ENCODE measurements at regions not wholly inside any gene's neighbourhood (a gene's known extent, or its start where the extent isn't known, plus 50 kb on each side); places are given as distances from the start of the nearest gene placed in this dataset.

- no peak for DNase-seq
Observed at GRCh38 chr22:47248925-47249324, 486.5 kb downstream of the TBC1D22A start.

- no peak for DNase-seq
Observed at GRCh38 chr22:47247579-47248240, 485.3 kb downstream of the TBC1D22A start.

GRCh38 chr22:47245786-47246185, 483.3 kb downstream of the TBC1D22A start:
- DNase-seq, result no peak

- no peak for DNase-seq
Observed at GRCh38 chr22:47245286-47245685, 482.8 kb downstream of the TBC1D22A start.

GRCh38 chr22:47240116-47240515, 477.7 kb downstream of the TBC1D22A start:
- DNase-seq, result no peak

DNA sequence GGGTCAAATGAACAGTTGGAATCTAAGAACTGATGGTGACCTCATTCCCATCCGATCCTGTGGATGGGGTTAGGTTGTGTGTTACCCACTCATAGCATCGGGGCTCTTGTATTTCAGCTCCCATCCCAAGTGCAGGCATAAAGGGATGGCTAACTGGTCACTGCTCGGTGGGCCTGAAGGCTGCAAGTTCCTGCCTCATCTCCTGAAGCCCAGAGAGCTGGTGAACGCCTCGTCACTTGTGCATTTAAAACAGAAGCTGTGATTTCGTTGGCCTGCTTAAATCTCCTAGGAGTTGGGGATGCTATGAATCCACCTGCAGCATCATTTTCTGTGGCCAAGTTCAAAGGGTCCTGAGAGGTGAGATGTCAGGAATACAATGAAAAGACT, 477.0 kb downstream of the TBC1D22A start:
- DNase-seq, result no peak

DNA sequence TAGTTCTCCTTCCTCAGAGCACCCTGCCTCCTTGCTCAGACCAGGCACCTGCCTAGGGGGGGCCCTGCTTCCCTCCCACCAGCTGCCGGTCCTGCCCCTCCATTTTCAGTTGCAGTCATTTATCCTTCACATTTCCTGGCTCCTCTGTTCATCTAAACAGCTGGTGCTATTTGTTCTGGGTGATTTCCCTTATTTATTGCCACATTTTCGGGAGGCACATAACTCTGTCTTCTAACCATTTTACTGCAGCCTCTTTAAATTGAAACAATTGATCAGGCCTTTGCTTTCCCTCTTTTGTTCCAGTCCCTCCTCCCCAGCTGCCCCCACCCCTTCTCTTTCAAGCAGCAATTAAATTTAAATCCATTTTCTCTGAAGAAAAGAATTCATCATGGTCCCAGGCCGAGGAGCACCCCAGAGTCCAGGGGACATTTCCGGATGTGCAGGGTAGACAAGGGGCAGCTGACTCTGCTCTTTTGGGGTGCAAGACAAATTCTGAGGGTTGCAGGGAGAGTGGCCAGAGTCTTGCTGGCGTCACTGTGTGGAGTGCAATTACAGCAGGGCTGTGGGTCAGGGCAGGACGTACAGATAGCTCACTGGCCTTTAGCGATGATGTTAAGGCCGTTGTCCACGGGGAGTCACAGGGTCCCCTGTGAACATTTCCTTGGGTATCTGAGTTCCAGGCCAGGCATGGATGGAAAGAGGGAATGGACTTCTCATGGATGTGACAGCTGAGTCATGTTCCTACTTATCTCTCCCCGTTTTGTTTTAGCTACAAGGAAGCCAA, 476.4 kb downstream of the TBC1D22A start:
- DNase-seq, result no peak

- DNase-seq, result no peak
Observed at GRCh38 chr22:47237890-47238480, 475.5 kb downstream of the TBC1D22A start.

DNA sequence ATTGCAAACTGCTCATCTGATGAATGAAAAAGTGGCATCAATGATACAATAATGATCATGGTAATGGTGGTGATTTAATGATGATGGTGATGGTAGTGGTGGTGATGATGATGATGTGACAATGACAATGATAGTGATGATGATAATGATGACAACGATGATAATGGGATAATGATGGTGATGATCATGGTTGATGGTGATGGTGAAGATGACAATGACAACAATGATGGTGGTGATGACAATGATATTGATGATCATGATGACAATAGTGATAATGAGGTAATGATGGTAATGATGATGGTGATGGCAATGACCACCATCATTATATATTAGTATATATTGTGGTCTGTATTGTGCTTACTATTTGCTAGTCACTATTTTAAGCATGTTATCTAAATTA, 474.3 kb downstream of the TBC1D22A start:
- no peak for DNase-seq

DNA sequence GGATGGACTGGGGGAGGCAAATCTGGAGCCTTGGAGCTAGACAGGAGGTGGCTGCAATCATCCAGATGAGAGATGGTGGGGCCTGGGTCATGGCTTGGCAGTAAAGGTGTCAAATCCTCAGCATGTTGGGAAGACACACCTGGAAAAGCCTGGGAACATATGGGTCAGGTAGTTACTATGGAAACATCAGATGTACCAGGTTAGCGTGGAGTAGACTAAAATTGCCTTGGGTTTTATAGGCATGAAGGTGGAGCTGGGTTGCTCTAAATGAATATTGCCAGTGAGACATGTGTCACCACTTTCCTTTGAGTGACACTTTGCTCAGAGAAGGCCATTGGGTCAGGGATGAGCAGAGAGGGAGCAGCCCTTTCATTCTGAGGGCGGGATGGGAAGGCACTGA, 473.7 kb downstream of the TBC1D22A start:
- no peak for DNase-seq

- no peak for DNase-seq
Observed at GRCh38 chr22:47233316-47234243, 471.1 kb downstream of the TBC1D22A start.

GRCh38 chr22:47232753-47233152, 470.3 kb downstream of the TBC1D22A start:
- DNase-seq, result no peak

GRCh38 chr22:47232197-47232596, 469.7 kb downstream of the TBC1D22A start:
- DNase-seq, result no peak

DNA sequence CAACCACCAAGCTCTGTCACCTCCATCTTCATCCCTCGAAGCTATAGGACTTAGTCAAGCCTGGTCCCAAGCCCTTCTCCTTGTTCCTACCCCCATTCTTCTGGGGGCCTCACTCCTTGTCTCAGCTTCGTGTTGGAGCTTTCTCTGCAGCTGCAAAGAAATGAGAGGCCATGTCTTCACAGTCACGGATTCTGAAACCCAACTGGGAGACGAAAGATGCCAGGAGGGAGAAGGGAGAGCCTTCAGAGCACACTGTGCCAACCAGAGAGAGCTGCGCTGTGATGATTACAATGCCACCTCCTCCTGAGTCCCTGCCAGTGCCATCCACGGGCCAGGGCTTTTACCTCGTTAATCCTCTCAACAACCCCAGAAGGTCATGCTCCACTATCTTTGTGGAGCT, 469.3 kb downstream of the TBC1D22A start:
- DNase-seq, result no peak

- DNase-seq, result no peak
Observed at GRCh38 chr22:47230741-47231140, 468.3 kb downstream of the TBC1D22A start.

DNA sequence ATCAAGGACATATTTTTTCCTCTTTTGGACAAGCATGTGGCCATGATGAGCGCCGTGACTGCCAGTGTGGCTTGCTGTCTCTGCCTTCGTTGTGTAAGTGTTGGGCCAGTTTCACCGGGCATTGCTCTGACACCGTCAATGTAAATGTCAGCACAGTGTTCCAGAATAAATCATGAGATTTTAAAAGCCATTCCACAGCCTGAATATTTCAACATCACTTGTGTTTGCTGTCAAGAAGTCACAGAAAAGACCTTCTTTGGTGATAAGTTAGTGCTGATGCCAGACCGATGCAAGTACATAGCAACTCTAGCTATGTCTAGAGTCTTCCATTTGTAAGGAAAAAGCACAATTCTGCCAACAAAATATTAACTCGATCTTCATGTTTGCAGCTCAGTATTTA, 467.8 kb downstream of the TBC1D22A start:
- no peak for DNase-seq

DNA sequence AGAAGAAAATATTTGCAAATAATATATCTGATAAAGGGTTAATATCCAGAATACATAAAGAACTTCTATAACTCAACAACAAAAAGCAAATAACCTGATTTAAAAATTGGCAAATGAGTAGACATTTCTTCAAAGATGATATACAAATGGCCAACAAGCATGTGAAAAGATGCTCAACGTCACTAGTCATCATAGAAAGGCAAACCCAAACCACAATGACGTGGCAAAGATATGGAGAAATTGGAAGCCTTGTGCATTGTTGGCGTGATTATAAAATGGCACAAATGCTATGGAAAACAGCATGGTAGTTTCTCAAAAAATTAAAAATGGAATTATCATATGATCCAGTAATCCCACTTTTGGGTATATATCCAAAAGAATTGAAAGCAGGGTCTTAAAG, 466.3 kb downstream of the TBC1D22A start:
- no peak for DNase-seq

DNA sequence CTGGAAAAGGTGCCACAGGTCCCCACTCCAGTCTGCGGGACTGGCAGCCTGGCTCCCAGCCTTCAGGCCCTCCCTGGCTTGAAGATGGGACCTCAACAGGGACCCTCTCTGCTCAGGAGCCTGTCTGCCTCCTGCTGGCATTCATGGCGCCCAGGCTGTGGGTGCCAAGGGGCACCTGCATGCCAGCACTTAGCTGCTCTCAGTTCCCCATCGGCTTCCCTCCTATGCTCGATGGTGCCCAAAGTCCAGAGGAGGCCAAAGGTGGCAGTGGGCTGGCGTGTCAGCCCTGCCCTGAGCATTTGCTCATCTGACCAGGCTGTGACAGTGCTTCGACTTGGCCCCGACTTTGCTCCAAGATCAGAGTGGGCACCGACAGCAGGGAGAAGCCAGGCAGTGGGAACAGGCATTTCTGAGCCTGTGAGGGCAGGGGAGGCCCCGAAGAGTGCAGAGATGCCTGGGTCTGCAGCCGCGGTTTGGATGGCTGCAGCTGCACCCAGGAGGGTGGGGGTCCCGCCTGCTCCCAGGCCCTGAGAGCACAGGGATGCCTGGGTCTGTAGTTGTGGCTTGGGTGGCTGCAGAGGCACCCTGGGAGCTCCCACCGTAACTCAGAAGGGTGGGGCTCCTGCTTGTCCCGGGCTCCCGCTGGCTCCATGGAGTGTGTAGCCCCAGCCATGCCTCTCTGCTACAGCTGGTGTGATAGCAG, 463.6 kb downstream of the TBC1D22A start:
- no peak for DNase-seq

DNA sequence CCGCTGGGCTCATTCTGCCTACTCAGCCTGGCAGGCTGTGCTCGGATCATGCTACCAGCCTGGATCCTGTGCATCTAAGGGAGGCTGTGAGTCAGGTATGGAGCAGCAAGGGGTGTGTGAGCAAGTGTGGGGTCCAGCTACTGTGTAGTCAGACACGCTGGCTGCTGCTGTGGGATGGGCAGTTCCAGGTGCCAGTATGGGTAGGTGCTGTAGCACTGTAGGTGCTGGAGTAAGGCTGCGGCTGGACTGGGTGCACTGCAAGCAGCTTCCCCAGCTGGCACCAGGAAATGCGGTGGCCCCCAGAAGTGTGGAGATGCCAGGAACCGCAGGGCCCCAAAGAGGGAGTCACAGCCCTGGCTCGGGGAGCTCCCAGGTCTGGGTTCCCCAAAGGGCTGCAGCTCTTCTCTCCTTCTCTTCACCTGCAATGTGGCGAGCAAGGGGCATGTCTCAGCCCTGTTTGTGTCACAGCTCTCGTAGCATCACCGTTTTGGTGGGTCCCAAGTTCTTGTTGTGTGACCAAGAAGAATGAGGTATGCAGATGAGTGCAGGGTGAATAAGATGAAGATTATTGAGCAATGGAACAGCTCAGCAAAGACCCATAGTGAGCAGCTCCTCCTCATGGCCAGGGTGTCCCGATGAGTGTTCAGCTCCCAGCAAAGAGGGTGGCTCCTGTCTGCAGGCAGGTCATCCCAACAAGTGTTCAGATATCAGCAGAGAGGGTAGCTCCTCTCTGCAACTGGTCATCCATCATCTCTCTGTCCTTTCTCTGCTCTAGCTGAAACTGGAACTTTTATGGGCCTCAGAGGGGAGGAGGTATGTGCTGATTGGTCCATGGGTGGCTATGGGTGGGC, 462.9 kb downstream of the TBC1D22A start:
- DNase-seq, result no peak
